ENCODE measurements at regions not wholly inside any gene's neighbourhood (a gene's known extent, or its start where the extent isn't known, plus 50 kb on each side); places are given as distances from the start of the nearest gene placed in this dataset.
"Not testable (repeated sequence)": the region's sequence is repeated elsewhere in the genome, so short reads cannot be mapped to it uniquely, and the experiment has no call there.

DNA sequence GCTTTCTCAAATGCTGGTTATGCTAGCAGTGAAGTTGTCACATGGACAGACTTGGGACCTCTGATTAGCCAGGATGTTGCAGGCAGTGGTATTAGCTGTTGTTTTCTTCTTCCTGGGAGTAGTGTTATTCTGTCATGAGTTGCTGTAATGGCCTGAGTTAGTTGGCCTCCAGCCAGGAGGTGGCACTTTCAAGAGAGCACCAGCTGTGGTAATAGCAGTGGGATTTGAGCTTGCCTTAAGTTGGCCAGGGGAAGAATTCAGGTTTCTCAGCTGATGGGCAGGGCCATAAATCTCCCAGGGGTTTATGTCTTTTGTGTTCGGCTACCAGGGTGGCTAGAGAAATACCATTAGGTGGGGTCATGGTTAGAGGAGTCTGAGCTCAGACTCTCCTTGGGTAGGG lies 132.6 kb downstream of the GLUD2 start:
- DNase-seq, result no peak

DNA sequence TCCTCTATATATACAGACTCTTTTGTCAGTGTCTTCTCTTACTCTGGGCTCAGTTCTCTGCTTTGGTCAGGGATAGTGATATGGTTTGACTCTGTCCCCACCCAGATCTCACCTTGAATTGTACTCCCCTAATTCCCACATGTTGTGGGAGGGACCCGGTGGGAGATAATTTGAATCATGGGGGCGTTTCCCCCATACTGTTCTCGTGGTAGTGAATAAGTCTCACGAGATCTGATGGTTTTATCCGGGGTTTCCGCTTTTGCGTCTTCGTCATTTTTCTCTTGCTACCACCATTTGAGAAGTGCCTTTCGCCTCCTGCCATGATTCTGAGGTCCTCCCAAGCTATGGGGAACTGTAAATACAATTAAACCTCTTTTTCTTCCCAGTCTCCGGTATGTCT lies 144.4 kb downstream of the GLUD2 start:
- DNase-seq, result no peak

DNA sequence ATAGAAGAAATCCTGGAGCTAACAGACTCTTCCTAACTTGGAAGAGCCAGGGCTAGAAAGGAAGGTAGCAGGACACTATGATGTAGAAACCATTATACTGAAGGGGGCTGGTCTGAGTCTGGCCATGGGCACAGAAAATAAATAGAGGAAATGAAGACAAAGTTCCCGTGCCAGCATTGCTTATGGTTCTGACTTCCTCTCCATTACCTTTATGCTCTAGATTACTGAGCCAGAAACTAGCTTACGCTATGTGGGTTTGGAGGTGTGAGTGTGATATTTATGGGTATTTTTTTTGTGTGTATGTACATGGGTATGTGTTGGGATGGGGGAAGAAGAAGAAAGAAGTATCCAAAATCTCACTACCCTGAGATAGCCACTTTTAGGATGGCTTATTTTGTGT lies 148.3 kb downstream of the GLUD2 start:
- no peak for DNase-seq

DNA sequence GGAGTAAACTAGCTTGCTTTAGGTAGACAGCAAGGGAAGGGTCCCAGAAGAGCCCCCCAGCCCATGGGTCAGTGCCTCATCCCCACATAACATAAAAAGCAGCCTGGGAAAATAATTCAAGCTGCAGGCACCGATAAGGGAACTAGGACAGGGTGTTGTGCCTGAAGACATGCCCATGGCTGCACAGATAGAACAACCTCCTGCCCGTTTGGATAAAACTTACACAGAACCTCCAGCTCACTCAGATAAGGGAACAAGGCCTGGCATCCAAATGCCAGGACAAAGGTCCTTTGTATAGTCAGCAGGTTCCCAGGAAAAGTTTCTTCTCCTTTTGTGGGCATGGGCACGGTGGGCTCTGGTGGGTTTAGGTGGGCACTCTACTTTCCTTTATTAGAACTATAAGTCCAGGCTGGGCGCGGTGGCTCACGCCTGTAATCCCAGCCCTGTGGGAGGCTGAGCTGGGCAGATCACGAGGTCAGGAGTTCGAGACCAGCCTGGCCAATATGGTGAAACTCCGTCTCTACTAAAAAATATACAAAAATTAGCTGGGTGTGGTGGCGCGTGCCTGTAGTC lies 149.5 kb downstream of the GLUD2 start:
- DNase-seq, result not testable (repeated sequence)

DNA sequence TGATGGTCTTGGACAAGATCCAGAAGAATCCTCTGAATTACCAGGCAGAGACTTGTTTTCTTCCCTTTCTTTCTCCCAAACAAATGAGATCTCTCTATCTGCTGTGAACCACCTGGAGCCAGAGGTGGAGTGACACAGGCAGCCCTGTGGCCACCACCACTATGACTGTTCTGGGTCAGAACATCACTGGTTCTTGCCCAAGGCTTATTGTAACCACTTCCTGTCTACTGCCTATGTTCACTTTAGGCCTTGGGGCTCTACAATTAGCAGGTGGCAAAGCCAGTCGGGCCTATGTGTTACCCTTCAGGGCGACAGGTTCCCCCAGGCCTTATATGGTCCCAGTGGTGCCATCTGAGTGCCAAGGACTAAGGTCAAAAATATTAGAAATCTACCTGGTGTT lies 161.2 kb downstream of the GLUD2 start:
- DNase-seq, result no peak

DNA sequence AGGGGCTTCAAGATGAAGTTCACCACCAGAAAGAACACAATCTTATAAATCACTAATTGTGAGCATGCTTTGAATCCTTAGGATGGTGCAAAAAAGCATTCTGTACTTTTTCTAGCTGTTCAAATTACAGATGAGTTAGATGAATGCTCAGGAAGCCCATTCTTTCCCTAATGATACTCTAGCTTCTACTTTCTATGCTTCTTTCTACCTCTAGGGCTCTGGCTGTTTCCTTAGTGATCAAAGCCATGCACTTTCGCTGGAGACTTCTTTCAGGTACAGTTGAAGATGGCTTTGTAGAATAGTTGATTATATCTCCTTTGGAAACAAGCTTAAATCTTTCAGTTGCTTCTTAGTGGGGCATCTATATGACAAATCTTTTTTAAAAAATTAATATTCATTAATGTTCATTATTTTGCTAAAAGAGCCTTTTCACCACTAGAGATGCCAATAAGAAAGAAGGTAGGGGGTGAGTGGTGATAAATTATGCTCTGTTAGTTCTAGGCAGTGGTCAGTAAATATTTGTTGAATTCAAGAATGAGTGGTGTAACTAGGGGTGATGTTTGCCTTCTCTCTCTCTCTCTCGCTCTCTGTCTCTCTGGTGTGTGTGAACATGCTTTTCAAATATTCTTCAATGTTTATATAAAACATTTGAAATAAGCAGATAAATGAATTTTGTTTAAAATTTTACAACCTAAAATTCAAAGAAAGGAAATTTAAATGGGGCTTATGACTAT lies 169.4 kb downstream of the GLUD2 start:
- no peak for DNase-seq

DNA sequence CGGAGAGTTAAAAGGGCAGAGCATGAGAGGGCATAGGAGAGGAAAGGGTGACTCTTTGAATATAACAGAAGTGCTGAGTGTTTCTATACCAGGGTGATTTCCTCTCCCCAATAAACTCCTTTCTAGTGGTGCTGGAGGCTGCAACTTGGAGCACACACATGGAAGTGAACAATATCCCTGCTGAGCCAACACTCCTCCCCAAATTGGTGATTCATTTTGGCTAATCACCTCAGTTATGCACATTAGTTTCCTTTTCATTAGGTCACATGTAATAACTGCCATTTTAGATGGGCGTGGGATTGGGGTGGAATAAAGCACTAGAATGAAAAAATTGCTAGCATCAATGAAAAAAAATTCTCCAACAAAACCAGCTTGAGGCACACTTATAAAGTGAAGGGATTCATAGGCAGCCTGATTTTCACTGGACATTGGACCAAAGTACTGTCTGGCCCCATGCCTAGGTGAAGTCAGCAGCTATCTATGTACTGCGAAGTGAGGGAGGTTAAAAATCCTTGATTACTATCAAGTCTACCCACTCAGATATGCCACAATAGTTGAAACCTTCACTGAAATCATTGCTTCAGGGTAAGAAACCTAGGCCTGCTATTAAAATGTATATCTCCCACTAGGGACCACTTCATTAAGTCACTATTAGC lies 174.0 kb downstream of the GLUD2 start:
- no peak for DNase-seq

DNA sequence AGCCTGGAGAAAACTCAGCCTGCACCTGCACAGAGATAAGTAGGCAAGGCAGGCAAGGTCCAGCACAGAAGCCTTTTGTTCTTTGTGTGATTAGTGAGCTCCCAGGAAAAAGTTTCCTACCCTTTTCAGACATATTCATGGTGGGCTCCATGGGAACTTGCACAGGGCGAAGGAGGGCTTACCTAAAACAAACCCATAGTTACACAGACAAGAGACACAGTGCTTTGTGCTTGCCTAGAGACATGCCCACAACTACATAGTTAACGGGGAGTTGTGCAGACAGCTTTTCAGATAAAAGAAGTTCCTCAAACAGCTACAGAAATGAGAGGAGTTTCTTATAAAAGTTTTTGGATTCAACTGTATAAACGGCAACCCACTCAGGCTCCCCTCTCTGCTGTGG lies 180.5 kb downstream of the GLUD2 start:
- DNase-seq, result no peak

DNA sequence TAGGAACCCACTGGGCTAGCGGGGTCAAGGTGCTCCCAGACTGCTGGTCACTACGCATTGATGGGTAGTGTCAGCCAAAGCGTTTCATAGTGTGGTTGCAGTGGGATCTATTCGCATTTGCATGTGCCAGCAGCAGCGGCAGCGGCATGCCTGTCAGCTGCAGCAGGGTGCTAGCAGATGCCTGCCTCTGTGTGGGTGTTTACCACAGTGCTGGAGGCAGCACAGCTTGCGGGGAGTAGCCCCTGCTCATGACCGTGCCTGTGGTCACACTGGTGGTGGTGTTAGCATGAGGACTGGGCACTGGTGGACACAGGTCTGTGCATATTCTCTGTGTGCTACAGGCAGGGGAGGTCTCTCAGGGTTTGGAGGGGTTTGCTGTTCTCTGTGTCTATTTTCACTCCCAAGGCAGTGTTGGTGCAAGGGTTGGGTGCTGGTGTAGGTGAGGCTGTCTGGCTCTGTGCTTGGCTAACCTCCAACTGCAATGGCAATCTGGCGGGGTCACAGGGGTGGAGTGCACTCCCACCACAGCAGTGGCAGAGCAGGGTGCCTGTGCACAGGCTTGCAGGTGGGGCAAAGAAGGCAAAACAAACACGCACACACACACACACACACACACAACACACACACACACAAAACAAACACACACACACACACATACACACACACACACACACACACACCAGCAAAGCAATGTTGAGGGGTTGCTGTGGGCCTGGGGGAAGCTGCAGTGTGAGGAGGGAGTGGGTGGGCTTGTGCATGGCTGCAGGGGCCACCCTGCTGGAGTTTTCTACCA lies 184.4 kb downstream of the GLUD2 start:
- DNase-seq, result no peak

DNA sequence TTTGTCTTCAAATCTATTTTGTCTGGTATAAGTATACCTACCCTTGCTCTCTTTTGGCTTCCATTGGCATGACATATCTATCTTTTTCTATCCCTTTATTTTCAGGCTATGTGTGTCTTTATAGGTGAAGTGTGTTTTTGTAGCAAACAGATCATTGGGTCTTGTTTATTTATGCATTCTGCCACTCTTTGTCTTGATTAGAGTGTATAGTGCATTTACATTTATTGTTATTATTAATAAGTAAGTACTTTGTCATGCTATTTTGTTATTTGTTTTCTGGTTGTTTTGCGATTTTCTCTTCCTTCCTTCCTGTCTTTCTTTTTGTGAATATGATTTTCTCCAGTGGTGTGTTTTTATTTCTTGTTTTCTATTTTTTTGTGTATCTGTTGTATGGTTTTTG lies 188.6 kb downstream of the GLUD2 start:
- DNase-seq, result no peak

DNA sequence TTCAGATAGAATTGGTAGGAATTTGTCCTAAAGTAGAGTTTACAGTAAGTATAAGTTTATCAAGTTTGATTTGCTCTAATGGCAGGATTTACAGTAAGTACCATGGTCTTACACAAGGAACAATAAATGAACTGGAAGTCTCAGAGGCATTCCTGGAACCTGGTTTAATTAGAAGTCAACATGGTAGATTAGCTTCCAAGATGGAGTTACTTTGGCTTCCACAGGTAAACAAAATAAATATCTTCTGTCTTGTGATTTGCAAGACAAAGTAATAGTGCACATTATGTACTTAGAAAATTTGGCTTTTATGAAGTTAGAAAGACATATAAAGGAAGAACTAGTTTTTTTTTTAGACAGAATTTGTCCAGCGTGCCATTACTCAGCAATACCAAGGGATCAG lies 190.7 kb downstream of the GLUD2 start:
- DNase-seq, result no peak

DNA sequence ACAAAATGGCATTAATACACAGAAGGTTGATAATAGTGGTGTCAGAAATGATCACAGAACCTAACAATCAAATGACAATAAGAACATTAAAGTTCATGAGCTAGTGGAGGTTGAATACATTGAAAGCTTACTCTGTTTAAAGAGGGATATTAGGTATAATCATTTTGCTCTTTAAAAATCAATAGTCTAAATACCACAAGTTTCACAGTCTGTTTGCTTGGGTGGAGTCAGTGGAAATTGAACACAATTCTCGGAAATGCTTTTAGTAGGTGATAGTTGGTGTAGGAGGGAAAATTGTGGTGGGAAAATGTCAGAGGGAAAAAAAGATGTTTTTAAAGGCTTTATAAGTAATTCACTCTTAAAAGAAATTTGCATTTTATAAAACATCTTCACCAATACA lies 197.1 kb downstream of the GLUD2 start:
- DNase-seq, result no peak

DNA sequence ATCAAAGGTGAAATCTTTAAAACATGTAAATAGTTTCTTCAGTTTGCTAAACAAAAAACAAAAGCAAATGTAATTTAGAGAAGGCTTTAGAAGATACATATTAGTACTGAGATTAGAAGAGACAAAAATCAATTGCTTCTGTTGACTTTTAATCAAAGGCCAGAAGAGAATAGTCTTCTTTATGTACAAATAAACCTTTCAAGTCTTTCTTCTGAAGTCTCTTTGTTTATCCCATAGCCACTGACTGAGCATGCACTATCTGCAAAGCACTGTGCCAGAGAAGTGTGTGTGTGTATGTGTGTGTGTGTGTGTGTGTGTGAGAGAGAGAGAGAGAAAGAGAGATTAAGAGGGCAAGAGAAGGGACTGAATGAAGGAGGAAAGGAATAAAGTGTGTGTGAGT lies 198.4 kb downstream of the GLUD2 start:
- DNase-seq, result no peak

DNA sequence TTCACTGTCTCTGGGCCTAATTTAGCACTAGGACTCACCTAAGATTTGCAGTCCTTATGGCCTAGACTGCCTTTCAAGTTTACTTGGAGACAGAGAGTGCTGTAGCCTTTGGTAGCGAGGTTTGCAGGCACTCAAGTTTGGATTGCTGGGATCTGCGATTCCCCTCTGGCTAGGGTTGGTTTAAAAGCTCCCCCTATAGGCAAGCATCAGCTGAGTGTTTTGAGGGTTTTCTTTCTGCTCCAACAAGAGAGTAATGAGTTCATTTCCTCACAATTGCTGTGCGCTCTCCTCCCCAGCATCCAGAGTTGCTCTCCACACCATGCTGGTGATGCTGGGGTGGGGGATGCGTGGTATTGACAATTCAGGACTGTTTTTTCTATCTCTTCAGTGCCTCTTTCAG lies 206.9 kb downstream of the GLUD2 start:
- DNase-seq, result no peak

DNA sequence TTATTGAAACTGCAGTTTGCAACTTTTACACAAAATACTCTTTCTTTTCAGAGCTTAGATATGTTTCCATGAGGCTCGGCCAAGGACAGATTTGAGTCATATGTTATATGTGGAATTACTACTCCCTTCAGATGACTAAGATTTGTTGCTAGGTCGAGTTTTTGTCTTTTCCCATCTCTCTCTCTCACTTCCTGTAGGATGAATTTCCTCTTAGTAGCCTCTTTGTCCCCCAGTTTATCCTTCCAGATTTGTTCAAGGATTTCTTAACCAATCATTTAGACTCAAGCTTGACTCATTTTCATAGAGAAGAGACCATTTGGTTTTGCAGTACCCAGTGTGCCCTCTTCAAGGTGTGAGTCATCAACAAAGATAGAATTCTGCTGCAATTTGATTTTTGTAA lies 209.2 kb downstream of the GLUD2 start:
- no peak for DNase-seq

DNA sequence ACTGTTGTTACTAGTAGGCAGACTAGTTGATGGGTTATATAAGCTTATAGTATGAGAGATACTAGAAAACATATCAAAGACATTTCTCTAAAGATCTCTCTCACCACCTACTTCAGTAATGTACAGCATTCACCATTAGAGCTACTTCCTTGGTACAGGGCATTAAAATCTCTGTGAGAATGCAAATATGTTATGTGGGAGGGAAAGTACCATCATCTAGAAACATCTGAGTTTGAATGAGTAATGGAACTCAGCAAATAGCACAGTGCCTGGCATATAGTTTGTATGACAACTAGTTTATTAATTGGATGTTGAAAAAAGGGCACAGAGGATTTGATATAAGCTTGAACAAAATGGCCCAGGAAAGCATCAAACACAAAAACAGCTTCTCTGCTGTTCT lies 211.1 kb downstream of the GLUD2 start:
- DNase-seq, result no peak

DNA sequence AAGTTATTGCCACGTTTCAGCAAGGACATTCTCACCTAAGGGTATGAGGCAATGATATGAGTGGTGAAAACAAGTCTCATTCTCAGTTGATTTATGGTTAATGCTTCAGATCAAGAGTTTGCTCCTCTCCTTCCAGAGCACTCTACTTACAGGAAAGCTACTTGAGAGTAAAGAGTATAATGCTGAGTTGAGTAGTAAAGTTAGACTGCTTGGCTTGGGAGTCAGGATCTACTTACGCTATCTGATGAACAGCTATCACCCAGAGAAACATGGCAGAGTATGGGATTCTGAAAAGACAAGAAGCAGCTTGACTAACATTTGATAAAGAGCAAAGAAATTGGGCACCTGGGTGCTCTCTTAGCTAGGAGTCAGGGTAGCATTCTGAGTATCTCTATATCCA lies 211.8 kb downstream of the GLUD2 start:
- DNase-seq, result no peak

DNA sequence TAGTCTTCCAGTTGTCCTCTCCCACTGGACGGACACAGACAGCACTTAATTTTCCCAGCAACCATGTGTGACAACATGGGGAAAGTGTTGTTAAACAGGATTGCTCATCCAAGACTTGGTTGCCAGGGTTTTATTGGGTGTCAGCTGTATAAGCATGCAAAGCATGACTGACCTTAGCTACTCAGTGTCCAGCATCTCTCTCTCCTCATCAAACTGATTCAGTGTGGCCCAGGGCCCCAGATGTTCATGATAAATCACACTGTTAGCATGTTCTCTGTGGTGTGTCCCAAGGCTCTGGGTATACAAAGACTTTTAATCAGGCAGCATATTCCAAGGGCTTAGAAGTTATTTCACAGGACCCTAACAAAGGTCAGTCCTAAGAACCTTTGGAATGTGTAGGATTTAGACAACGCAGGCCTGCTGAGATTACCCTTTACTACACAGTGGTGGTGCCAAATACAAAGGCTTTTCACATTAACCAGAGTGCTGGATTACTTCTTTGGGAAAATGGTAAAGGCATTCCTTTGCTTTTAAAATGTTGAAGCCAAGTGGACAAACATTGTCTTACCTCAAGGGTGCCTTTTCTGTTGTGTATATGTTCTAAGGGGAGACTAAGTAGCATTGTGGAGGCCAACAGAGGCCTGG lies 213.3 kb downstream of the GLUD2 start:
- no peak for DNase-seq

DNA sequence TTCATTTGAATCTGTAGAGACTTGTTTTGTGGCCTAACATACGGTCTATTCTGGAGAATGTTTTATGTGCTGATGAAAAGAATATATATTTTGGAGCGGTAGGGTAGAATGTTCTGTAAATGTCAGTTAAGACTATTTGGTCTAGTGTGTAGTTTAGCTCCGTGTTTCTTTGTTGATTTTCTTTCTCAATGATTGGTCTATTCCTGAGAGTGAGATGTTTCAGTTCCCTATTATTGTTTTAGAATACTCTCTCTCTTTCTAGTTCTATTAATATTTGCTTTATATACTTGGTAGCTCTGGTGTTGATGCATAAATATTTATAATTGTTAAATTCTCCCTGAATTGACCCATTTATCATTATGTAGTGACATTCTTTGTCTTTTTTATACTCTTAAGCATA lies 236.5 kb downstream of the GLUD2 start:
- no peak for DNase-seq

DNA sequence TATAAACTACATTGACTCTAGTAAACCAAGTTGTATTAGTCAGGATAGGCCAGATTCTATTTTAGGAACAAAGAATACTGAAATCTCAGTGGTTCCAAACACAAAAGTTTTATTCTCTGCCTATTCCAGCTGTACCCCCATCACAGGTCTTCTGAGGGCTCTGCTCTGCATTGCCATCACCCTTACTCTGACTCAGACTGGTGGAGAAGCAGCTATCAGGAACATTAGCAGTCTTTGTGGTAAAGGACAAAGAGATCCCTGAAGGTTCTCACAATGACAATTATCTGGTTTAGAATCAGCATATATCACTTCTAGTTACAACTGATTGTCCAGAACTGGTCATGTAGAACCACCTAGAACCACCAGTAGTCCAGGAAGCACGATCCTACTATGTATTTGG lies 251.1 kb downstream of the GLUD2 start:
- DNase-seq, result no peak

DNA sequence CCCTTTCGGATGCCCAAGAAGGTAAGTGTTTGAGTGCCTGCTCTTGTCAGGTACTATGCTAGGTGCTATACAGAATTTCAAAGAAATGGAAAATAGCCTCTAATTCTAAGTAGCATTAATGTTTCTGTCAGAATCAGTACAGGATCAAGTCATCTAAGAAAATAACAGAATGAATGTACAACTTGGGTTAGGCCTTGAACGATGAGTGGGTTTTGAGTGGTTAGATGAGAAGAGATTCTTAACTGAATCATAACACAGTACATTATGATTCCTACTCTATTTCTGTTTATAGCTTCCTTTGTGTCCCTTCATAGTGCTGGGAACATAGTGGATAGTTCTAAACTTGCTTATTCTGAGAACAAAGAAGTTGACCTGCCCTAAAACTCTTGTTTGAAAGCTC lies 253.9 kb downstream of the GLUD2 start:
- DNase-seq, result no peak

DNA sequence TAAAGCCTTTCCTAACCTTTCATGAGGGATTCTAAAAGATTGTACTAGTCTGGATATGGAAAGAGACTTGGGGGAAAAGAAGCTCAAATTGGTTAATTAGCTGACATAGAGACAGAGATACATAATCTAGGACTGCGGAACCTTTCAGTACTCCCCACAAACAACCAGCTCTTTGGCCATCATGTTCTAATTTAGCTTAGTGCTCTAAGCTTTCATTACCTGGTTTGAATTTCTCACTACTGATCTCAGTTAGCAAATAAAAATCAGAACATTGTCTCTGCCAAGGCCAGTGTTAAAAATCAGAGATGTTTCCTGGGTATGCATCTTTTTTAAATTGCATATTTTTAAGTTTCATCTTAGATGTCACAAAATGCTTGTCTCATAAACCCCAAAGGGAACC lies 254.4 kb downstream of the GLUD2 start:
- DNase-seq, result no peak

DNA sequence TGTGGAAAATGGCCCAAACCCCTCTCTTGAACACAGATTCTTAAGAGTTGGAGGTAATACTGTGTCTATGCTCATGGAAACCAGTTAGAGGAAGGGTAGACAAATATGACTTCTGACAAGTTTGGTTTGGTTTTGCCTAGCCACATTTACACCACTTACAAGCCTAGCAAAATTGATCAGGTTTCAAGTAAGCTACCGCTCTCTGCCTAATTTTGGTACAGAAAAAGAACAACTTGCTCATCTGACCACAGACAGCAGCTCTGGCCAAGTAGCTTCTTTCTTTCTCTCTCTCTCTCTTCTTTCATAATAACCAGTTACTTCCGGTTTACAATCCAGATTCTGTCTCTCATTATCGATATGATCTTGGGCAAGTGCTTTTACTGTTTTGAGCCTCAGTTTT lies 260.0 kb downstream of the GLUD2 start:
- no peak for DNase-seq

All from activated effector memory CD4-positive, alpha-beta T cell treated with anti-CD3 and anti-CD28 coated beads, Interleukin-2, amount 50 U/mL, for 16 hours (primary cell).